DOHH2 (cell line): ENCODE measurements at regions not wholly inside any gene's neighbourhood (a gene's known extent, or its start where the extent isn't known, plus 50 kb on each side); places are given as distances from the start of the nearest gene placed in this dataset.

Source experiments
- EZH2phosphoT487 ChIP-seq: fragments of 200-600 bp; sonication (generic); IDR thresholded peaks from 2 replicates; pipeline ENCODE4 v1.6.1; 2017; ENCODE audit warnings: borderline replicate concordance, mild to moderate bottlenecking, antibody characterized with exemption, low read length, moderate library complexity, mixed read lengths
- TF ChIP-seq, protein P1 (sequence below): fragments of 200-600 bp; sonication (generic); IDR thresholded peaks from one replicate; pipeline ENCODE4 v1.5.1; 2014; ENCODE audit warnings: antibody characterized with exemption, mild to moderate bottlenecking, low read depth, low read length; ENCODE audit not compliant: poor library complexity, severe bottlenecking

DNA sequence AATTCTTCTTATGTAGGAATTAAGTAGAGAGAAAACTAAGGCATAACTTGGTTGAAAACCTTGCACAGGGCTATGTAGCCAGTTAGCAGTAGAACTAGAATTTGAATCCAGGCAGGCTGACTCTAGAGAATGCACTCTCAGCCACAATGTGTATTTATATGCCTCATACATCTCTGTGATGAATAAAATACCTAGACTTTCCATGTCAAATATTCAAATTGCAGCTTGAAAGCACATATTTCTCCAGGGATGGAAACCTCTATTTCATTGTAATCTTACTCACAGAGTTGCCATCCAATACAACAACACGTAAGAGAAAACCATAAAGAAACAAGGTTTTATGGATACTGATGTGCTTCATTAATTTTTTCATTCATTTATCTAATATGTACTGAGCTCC is 256.0 kb upstream of the FLRT2 start:
- TF ChIP-seq, protein P1, sequence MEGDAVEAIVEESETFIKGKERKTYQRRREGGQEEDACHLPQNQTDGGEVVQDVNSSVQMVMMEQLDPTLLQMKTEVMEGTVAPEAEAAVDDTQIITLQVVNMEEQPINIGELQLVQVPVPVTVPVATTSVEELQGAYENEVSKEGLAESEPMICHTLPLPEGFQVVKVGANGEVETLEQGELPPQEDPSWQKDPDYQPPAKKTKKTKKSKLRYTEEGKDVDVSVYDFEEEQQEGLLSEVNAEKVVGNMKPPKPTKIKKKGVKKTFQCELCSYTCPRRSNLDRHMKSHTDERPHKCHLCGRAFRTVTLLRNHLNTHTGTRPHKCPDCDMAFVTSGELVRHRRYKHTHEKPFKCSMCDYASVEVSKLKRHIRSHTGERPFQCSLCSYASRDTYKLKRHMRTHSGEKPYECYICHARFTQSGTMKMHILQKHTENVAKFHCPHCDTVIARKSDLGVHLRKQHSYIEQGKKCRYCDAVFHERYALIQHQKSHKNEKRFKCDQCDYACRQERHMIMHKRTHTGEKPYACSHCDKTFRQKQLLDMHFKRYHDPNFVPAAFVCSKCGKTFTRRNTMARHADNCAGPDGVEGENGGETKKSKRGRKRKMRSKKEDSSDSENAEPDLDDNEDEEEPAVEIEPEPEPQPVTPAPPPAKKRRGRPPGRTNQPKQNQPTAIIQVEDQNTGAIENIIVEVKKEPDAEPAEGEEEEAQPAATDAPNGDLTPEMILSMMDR = no peak
- no peak for TF ChIP-seq EZH2phosphoT487
